Pons (tissue), 1 donor: ENCODE measurements at regions not wholly inside any gene's neighbourhood (a gene's known extent, or its start where the extent isn't known, plus 50 kb on each side); places are given as distances from the start of the nearest gene placed in this dataset.
"Not testable (repeated sequence)": the region's sequence is repeated elsewhere in the genome, so short reads cannot be mapped to it uniquely, and the experiment has no call there.

Experiments
- DNase-seq: peaks from one replicate; pipeline ENCODE4 v3.0.0-alpha.2; 2016; ENCODE audit warnings: low spot score

GRCh38 chr1:195197116-195197515 lies 1411.1 kb downstream of the KCNT2 start:
- DNase-seq: no peak

DNA sequence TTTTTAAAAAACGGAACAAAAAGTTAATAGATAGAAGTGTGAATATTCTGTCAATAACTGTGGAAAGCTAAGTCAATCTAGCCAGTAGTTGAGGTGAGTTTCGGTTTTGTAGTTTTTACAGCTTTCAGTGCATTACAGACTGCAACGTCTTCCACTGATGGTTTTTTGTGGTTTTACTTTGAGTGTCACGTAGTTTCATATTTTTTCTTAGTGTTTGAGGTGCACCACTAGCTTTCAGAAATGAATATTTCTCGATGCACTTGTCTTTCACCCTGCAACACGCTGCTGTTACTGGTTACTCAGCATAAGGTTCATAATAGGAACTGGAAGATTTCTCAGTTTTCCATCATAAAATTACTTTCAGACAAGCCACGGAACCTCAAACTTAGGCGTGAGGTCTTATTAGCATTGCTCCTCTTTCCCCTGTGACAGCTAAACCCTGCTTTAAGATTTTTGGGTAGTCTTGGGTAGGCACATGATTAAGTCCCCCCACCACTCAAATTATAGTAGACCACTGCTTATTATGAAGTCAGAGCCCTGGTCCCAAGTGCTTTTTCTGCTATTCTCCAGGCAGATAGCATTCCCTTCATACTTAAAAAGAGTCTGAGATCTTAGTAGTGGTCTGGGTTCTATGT lies 1412.7 kb downstream of the KCNT2 start:
- no peak for DNase-seq

DNA sequence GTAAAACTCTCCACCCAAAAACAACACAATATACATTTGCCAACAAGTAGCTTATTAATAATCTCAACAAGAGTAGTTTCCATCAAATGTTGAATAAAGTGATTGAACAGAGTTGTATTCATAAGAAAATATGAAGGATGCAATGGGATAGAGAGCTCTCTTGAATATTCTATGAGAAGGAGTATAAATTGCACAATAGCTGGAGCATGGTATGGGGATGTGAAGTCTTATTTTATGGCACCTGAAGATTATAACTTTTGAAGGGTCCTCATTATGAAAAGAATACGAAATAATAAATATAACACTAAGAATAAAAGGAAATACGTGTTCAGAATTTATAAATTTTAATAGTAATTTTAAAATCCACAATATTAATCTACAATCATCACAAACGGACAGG lies 1415.1 kb downstream of the KCNT2 start:
- no peak for DNase-seq

GRCh38 chr1:195188821-195189220 lies 1419.4 kb downstream of the KCNT2 start:
- no peak for DNase-seq

GRCh38 chr1:195186544-195186943 lies 1421.7 kb downstream of the KCNT2 start:
- DNase-seq: no peak

DNA sequence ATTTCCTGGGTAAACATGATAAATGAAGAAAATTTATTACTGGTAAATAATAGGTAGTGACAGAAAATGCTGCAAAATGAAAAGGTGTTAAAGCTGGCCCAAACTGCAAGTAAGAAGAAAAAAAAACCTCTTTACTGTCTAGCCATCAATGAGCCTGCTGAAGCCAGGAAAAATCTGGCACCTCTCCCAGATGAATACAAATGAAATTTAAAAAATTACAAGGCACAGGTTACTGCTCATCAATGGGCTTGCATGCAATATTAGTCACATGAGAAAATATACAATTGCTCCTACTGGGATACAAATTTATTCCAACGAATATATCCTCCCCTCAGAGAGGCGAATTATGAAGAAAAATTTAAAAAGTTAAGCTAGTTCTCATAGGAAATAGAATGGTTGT lies 1422.5 kb downstream of the KCNT2 start:
- DNase-seq: no peak

GRCh38 chr1:195185321-195185720 lies 1422.9 kb downstream of the KCNT2 start:
- DNase-seq: no peak

- DNase-seq: no peak
Observed at GRCh38 chr1:195173753-195174152, 1434.5 kb downstream of the KCNT2 start.

DNA sequence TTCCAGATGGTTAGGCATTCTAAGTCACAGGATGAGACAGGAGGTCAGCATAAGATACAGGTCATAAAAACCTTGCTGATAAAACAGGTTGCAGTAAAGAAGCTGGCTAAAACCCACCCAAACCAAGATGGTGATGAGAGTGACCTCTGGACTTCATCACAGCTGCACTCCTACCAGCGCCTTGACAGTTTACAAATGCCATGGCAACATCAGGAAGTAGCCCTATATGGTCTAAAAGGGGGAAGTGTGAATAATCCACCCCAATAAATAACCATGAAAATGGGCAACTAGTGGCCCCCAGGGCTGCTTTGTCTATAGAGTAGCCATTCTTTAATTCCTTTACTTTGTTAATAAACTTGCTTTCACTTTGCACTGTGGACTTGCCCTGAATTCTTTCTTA lies 1448.4 kb downstream of the KCNT2 start:
- DNase-seq: not testable (repeated sequence)

- no peak for DNase-seq
Observed at GRCh38 chr1:195158091-195158490, 1450.1 kb downstream of the KCNT2 start.

DNA sequence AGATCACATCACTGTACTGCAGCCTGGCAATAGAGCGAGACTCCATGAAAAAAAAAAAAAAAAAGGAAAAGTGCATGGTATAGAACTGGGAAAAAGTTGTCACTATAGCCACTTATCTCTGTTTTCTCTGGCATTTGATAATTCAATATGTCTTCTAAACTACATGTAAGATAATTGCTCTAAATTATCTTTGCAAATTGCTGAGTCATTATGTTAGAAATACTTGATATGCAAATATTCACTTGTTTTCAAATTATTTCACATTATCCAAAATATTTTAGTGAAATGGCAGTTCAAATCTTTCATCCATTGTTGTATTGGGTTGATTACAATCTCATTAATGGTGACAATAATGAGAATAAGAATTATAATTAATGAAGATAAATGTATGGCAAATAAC lies 1455.1 kb downstream of the KCNT2 start:
- DNase-seq: no peak

DNA sequence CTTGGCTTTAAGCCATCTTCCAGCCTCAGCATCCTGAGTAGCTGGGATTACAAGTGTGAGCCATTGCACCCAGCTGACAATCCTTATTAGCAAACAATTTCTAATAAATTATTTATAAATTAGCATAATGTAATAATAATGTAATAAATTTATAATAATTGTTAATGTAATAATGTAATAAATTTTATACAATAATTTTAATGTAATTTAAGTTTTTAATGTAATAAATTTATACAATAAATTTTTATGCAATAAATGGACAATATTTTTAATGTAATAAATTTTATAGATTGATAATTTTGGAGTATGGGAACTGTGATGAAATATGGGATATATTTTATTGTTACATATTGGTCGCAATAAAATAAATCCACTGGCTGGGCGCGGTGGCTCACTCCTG lies 1457.5 kb downstream of the KCNT2 start:
- DNase-seq: no peak

- no peak for DNase-seq
Observed at GRCh38 chr1:195141294-195141693, 1466.9 kb downstream of the KCNT2 start.

DNA sequence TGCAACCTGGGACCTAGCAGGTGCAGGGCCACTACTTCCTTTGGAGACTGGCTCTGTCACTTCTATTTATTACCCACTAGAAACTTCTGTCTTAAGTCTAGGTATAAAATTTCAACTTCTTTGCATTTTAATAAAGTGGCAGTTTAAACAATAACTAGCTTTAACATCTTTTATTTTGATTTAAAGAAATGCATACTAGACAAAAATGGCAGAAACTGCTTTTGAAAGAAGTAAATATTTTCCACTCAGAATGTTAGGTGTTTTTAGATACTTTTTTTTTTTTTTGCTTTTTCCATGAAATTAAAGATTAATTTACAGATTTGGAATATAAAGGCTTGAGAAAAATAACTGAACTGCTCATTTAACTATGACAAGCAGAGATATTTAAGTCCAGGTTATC lies 1477.6 kb downstream of the KCNT2 start:
- DNase-seq: no peak

DNA sequence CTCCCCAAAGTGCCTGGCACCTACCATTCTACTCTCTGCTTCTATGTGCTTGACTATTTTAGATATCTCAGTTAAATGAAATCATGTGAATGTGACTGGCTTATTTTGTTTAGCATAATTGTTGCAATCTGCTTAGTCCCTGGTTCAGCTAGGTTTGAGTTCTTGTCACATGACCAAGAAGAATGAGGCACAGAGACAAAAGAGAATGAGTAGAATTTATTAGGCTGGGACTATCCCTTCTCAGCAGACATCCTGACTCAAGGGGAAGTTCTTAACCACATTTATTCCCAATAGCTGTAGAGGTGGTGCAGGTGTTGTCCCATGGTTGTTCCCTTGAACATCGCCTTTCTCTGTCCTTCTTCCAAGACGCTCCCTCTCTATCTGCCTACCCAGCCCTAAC lies 1485.7 kb downstream of the KCNT2 start:
- no peak for DNase-seq

DNA sequence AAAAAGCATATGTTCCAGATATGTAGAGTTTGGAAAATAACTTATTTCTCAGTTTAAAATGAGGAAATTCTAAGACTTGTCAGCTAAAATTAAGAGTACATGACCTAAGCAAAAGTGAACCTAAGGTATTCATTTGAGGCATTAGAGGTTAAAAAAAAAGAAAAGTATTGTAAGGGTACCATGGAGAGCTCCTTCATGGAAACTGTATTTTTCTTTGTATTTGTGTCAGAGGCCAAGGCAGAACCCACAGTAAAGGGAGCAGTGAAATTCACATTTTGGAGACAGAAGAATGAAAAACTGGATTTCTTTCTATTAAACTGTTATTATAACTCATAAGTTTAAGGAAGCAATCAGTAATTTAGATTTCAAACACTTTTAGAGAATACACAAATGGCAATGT lies 1494.8 kb downstream of the KCNT2 start:
- no peak for DNase-seq

GRCh38 chr1:195105773-195106172 lies 1502.5 kb downstream of the KCNT2 start:
- no peak for DNase-seq

GRCh38 chr1:195105281-195105680 lies 1503.0 kb downstream of the KCNT2 start:
- no peak for DNase-seq

DNA sequence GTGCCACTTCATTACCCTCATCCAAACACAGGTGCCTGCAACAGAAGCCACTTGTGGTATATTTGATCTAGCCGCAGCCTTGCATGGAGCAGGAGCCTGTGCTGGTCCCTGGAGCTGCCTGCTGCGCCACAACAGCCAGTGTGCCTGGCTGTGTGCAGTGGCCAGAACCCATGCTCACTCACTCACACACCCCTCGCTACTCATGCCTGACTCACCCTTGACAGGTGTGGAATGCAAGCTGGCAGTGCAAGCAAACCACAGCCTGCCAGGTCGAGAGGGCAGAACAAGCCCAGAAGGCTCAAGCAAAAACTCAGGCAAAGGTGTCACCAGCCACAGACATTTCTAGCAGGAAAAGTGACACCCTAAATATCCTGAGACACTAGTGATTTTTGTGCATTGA lies 1510.9 kb downstream of the KCNT2 start:
- no peak for DNase-seq

- DNase-seq: no peak
Observed at GRCh38 chr1:195096051-195096521, 1512.2 kb downstream of the KCNT2 start.

- no peak for DNase-seq
Observed at GRCh38 chr1:195085196-195085595, 1523.0 kb downstream of the KCNT2 start.

DNA sequence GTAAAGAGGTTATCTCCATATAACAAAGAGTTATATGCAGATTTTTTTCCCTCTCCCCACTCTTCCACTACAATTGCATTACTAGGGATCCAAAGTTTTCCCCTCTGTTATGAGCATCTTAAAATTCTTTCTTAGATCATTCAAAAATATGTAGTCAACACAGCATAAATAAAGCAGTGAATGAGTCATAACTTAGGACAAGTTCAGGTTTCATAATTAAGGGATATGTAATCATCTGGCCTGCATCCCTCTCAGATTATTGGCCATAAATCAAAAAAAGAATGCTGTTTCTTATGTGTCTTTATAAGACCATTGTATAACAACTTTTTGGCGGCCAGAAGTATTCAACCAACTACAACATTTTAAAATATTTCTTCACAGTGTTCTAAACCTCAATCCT lies 1526.1 kb downstream of the KCNT2 start:
- no peak for DNase-seq

DNA sequence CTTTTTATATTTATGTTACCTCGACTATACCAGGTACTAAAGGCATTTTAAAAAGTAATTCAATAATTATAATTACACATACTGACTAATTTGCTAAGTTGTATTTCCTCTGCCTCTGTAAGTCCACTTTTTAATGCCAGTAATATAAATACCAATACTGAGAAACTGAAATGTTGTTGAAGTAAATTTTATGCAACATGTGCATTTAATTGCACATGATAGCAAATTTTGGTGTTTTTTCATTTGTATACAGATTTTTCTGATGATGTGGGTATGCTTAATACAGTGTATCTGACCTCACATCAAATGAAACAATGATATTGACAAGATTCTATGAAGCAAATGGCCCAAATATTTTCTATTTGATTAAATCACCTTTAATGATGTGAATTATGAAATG lies 1531.6 kb downstream of the KCNT2 start:
- DNase-seq: no peak

- no peak for DNase-seq
Observed at GRCh38 chr1:195075973-195076372, 1532.3 kb downstream of the KCNT2 start.

GRCh38 chr1:195071461-195071860 lies 1536.8 kb downstream of the KCNT2 start:
- DNase-seq: no peak
